ENCODE measurements at regions not wholly inside any gene's neighbourhood (a gene's known extent, or its start where the extent isn't known, plus 50 kb on each side); places are given as distances from the start of the nearest gene placed in this dataset.

GRCh38 chrX:9204560-9204959, 170.6 kb upstream of the FAM9B start:
- no peaks in the 10 kb centered on the region for H3K79me2 ChIP-seq (ENCODE audit: insufficient read depth, low read length)
- peak overlapping the region; percentile 31 for H3K4me2 ChIP-seq (ENCODE audit: low read length)
- H3K9me2 ChIP-seq (ENCODE audit: low read depth, low read length), result no peaks in the 10 kb centered on the region
- H4K20me1 ChIP-seq (ENCODE audit: insufficient read depth, low read length), result no peaks in the 10 kb centered on the region
- H2AFZ ChIP-seq (ENCODE audit: low read length), result 0 out of 2 replicates have a peak overlapping the region, but pooled peaks have one; percentile 70
- no peaks in the 10 kb centered on the region for H3K27me3 ChIP-seq (ENCODE audit: insufficient read depth, low read length)
- no peak for TF ChIP-seq EZH2 (IDR thresholded peaks at IDR 0.05; ENCODE audit: borderline replicate concordance, low read length)
- TF ChIP-seq, protein P1, sequence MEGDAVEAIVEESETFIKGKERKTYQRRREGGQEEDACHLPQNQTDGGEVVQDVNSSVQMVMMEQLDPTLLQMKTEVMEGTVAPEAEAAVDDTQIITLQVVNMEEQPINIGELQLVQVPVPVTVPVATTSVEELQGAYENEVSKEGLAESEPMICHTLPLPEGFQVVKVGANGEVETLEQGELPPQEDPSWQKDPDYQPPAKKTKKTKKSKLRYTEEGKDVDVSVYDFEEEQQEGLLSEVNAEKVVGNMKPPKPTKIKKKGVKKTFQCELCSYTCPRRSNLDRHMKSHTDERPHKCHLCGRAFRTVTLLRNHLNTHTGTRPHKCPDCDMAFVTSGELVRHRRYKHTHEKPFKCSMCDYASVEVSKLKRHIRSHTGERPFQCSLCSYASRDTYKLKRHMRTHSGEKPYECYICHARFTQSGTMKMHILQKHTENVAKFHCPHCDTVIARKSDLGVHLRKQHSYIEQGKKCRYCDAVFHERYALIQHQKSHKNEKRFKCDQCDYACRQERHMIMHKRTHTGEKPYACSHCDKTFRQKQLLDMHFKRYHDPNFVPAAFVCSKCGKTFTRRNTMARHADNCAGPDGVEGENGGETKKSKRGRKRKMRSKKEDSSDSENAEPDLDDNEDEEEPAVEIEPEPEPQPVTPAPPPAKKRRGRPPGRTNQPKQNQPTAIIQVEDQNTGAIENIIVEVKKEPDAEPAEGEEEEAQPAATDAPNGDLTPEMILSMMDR (IDR thresholded peaks at IDR 0.05; ENCODE audit: low read length), result no peak
- H3F3A ChIP-seq (ENCODE audit: insufficient read depth, low read length), result no peaks in the 10 kb centered on the region
- H3K36me3 ChIP-seq (ENCODE audit: insufficient read depth, low read length), result no peaks in the 10 kb centered on the region
- peak overlapping the region; percentile 51; the same call in 1 of the 2 replicates for H3K9ac ChIP-seq (ENCODE audit: low read length)
- H3K4me1 ChIP-seq (ENCODE audit: insufficient read depth, low read length, severe bottlenecking), result peaks cover 41% of the 10 kb centered on the region
- H3K4me3 ChIP-seq (ENCODE audit: low read depth, low read length, poor library complexity, severe bottlenecking), result peak overlapping the region; percentile 37
- H3K27ac ChIP-seq (ENCODE audit: low read depth, low read length, poor library complexity, severe bottlenecking), result peak overlapping the region; percentile 65
- no peaks in the 10 kb centered on the region for H3K9me3 ChIP-seq (ENCODE audit: low read length)

GRCh38 chrX:9205599-9206223, 171.8 kb upstream of the FAM9B start:
- H3K4me2 ChIP-seq (ENCODE audit: low read length), result peak overlapping the region; percentile 31
- H4K20me1 ChIP-seq (ENCODE audit: insufficient read depth, low read length), result no peaks in the 10 kb centered on the region
- no peaks in the 10 kb centered on the region for H3K79me2 ChIP-seq (ENCODE audit: insufficient read depth, low read length)
- H3K36me3 ChIP-seq (ENCODE audit: insufficient read depth, low read length), result no peaks in the 10 kb centered on the region
- H2AFZ ChIP-seq (ENCODE audit: low read length), result no peak overlapping the region
- H3F3A ChIP-seq (ENCODE audit: insufficient read depth, low read length), result no peaks in the 10 kb centered on the region
- peak overlapping the region; percentile 65 for H3K27ac ChIP-seq (ENCODE audit: low read depth, low read length, poor library complexity, severe bottlenecking)
- TF ChIP-seq, protein P1 (IDR thresholded peaks at IDR 0.05; ENCODE audit: low read length), result no peak
- TF ChIP-seq EZH2 (IDR thresholded peaks at IDR 0.05; ENCODE audit: borderline replicate concordance, low read length), result no peak
- no peaks in the 10 kb centered on the region for H3K9me2 ChIP-seq (ENCODE audit: low read depth, low read length)
- H3K4me1 ChIP-seq (ENCODE audit: insufficient read depth, low read length, severe bottlenecking), result peaks cover 39% of the 10 kb centered on the region
- no peaks in the 10 kb centered on the region for H3K27me3 ChIP-seq (ENCODE audit: insufficient read depth, low read length)
- H3K9ac ChIP-seq (ENCODE audit: low read length), result peak overlapping the region; percentile 51
- H3K4me3 ChIP-seq (ENCODE audit: low read depth, low read length, poor library complexity, severe bottlenecking), result peak overlapping the region; percentile 37
- H3K9me3 ChIP-seq (ENCODE audit: low read length), result no peaks in the 10 kb centered on the region

DNA sequence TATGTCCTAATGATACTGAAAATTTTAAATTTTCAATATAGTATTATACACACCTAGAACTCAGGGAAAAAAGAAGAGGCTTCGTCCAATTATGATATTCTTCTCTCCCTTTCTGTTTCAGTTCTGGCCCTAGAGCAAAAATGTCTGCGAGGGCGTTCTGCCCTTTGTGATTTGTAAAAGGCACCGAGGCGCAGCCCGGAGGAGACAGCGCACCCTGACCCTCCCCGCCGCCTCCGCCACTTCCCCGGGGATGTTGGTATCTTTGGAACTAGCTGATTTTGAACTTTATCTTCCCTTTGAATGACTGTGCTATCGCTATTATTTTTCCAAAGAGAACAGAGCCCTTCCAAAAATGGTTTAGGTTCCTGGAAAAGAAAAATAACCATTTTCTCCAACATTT, 173.2 kb upstream of the FAM9B start:
- Histone ChIP-seq H3K36me3 (ENCODE audit: insufficient read depth, low read length) (no peaks in the 10 kb centered on the region; the same call in 1 of the 2 replicates), H3K79me2 (ENCODE audit: insufficient read depth, low read length) (no peaks in the 10 kb centered on the region), H3K4me2 (ENCODE audit: low read length) (no peak overlapping the region), H4K20me1 (ENCODE audit: insufficient read depth, low read length) (no peaks in the 10 kb centered on the region), H3K4me1 (ENCODE audit: insufficient read depth, low read length, severe bottlenecking) (peaks cover 39% of the 10 kb centered on the region), H3K27me3 (ENCODE audit: insufficient read depth, low read length) (no peaks in the 10 kb centered on the region), H3K9me3 (ENCODE audit: low read length) (no peaks in the 10 kb centered on the region), H3K9ac (ENCODE audit: low read length) (no peak overlapping the region), H2AFZ (ENCODE audit: low read length) (no peak overlapping the region), H3K4me3 (ENCODE audit: low read depth, low read length, poor library complexity, severe bottlenecking) (no peak overlapping the region), H3F3A (ENCODE audit: insufficient read depth, low read length) (no peaks in the 10 kb centered on the region), H3K27ac (ENCODE audit: low read depth, low read length, poor library complexity, severe bottlenecking) (peak overlapping the region; percentile 65), H3K9me2 (ENCODE audit: low read depth, low read length) (no peaks in the 10 kb centered on the region)
- TF ChIP-seq EZH2 (IDR thresholded peaks at IDR 0.05; ENCODE audit: borderline replicate concordance, low read length), result no peak
- TF ChIP-seq, protein P1 (IDR thresholded peaks at IDR 0.05; ENCODE audit: low read length), result no peak

All from OCI-LY1 (cell line).